Uterus (tissue), 3 donors: ENCODE measurements at regions not wholly inside any gene's neighbourhood (a gene's known extent, or its start where the extent isn't known, plus 50 kb on each side); places are given as distances from the start of the nearest gene placed in this dataset.

ENCODE experiments used
- DNase-seq, 2 donors: peaks; one replicate each; pipeline ENCODE4 v3.0.0-alpha.2; 2019 to 2020
- H3K27ac ChIP-seq, 2 donors: fragments of 200-600 bp; sonication (generic); 1 replicate in 1 of 2; 2 replicates in 1 of 2; pipeline ENCODE4 v1.5.1; 2016 to 2018
- H3K27me3 ChIP-seq, 2 donors: fragments of 200-600 bp; sonication (generic); one replicate each; pipeline ENCODE4 v1.5.1; 2018 to 2019; ENCODE audit warnings: control low read depth in 1 of 2
- H3K36me3 ChIP-seq, 2 donors: fragments of 200-600 bp; sonication (generic); one replicate each; pipeline ENCODE4 v1.5.1; 2019; ENCODE audit warnings: control low read depth in 1 of 2
- H3K4me1 ChIP-seq, 2 donors: fragments of 200-600 bp; sonication (generic); one replicate each; pipeline ENCODE4 v1.5.1; 2018 to 2019; ENCODE audit warnings: control low read depth in 1 of 2
- H3K4me3 ChIP-seq, 2 donors: fragments of 200-600 bp; sonication (generic); 1 replicate in 1 of 2; 2 replicates in 1 of 2; pipeline ENCODE4 v1.5.1; 2018 to 2019; ENCODE audit warnings: mild to moderate bottlenecking in 1 of 2
- H3K9me3 ChIP-seq, 2 donors: fragments of 200-600 bp; sonication (generic); one replicate each; pipeline ENCODE4 v1.5.1; 2019; ENCODE audit warnings: control low read depth in 1 of 2
- CTCF ChIP-seq, 4 experiments: fragments of 200-600 bp in 2 of 4; fragments of 450-650 bp in 2 of 4; sonication (generic) in 2 of 4; IDR thresholded peaks; one replicate each; pipeline ENCODE4 v1.5.1; 2016 to 2019; ENCODE audit warnings: antibody characterized with exemption in 4 of 4, mild to moderate bottlenecking in 2 of 4, moderate library complexity in 1 of 4
- POLR2A ChIP-seq, 2 donors: fragments of 450-650 bp; IDR thresholded peaks; one replicate each; pipeline ENCODE4 v1.6.1; 2016; ENCODE audit warnings: antibody characterized with exemption in 2 of 2, mild to moderate bottlenecking in 1 of 2, moderate library complexity in 1 of 2
- intact Hi-C: fragments of 100-400 bp; cut with DNase I; formaldehyde crosslinking; loops from one replicate; pipeline ENCODE4 v1.15.1; 2023; ENCODE audit warnings: low total_unique reads
- donor health status: DM: yes; HTN: yes; CAD: no.

- Histone ChIP-seq H3K27ac (no peak overlapping the region), H3K4me3 (no peak overlapping the region)
Measured at GRCh38 chr3:29201604-29202003, 79.3 kb upstream of the RBMS3 start.

GRCh38 chr3:29202378-29202777 lies 78.5 kb upstream of the RBMS3 start:
- Histone ChIP-seq H3K4me1 (no peaks in the 10 kb centered on the region), H3K36me3 (no peaks in the 10 kb centered on the region), H3K4me3 (no peak overlapping the region), H3K9me3 (no peaks in the 10 kb centered on the region), H3K27ac (no peak overlapping the region), H3K27me3 (no peaks in the 10 kb centered on the region)
- no peak for TF ChIP-seq CTCF (IDR thresholded peaks at IDR 0.05)
- TF ChIP-seq POLR2A (IDR thresholded peaks at IDR 0.05): no peak
- DNase-seq: no peak
- intact Hi-C loops: no loop called here

More at GRCh38 chr3:29201604-29202003, 79.3 kb upstream of the RBMS3 start:
- intact Hi-C loops: no loop called here
- Histone ChIP-seq H3K27me3 (no peaks in the 10 kb centered on the region), H3K4me1 (no peaks in the 10 kb centered on the region), H3K9me3 (no peaks in the 10 kb centered on the region), H3K36me3 (no peaks in the 10 kb centered on the region)
- TF ChIP-seq CTCF (IDR thresholded peaks at IDR 0.05): no peak
- no peak for TF ChIP-seq POLR2A (IDR thresholded peaks at IDR 0.05)
- no peak for DNase-seq

- H3K4me3 ChIP-seq: no peak overlapping the region
- H3K9me3 ChIP-seq: no peaks in the 10 kb centered on the region
- DNase-seq: no peak
- no peaks in the 10 kb centered on the region for H3K27me3 ChIP-seq
- TF ChIP-seq POLR2A (IDR thresholded peaks at IDR 0.05): no peak
- no peak for TF ChIP-seq CTCF (IDR thresholded peaks at IDR 0.05)
- H3K36me3 ChIP-seq: no peaks in the 10 kb centered on the region
- H3K27ac ChIP-seq: no peak overlapping the region
- intact Hi-C loops: no loop called here
- no peaks in the 10 kb centered on the region for H3K4me1 ChIP-seq
Measured at GRCh38 chr3:29203851-29204250, 77.0 kb upstream of the RBMS3 start.

GRCh38 chr3:29207427-29207826 lies 73.4 kb upstream of the RBMS3 start:
- TF ChIP-seq CTCF (IDR thresholded peaks at IDR 0.05): no peak
- no peak for TF ChIP-seq POLR2A (IDR thresholded peaks at IDR 0.05)
- H3K27ac ChIP-seq: no peak overlapping the region
- H3K27me3 ChIP-seq: no peaks in the 10 kb centered on the region
- intact Hi-C loops: no loop called here
- no peaks in the 10 kb centered on the region for H3K9me3 ChIP-seq
- H3K36me3 ChIP-seq: no peaks in the 10 kb centered on the region
- no peak overlapping the region for H3K4me3 ChIP-seq
- no peaks in the 10 kb centered on the region for H3K4me1 ChIP-seq
- DNase-seq: no peak

GRCh38 chr3:29212789-29213433 lies 68.0 kb upstream of the RBMS3 start:
- TF ChIP-seq POLR2A (IDR thresholded peaks at IDR 0.05): no peak
- no peak for TF ChIP-seq CTCF (IDR thresholded peaks at IDR 0.05)
- DNase-seq: no peak
- no peaks in the 10 kb centered on the region for H3K27me3 ChIP-seq
- intact Hi-C loops: no loop called here
- no peaks in the 10 kb centered on the region for H3K36me3 ChIP-seq
- no peak overlapping the region for H3K27ac ChIP-seq
- H3K4me1 ChIP-seq: no peaks in the 10 kb centered on the region
- no peaks in the 10 kb centered on the region for H3K9me3 ChIP-seq
- no peak overlapping the region for H3K4me3 ChIP-seq
